A549 (cell line): ENCODE measurements at regions not wholly inside any gene's neighbourhood (a gene's known extent, or its start where the extent isn't known, plus 50 kb on each side); places are given as distances from the start of the nearest gene placed in this dataset.

ENCODE experiments used
- ATAC-seq, 2 experiments: fragments of 200-7000 bp in 1 of 2; fragments of >200 bp in 1 of 2; cut with Nextera tagmentation in 1 of 2; cut with Tn5 transposase in 1 of 2; 3 replicates each; pipeline versions ENCODE4 v1.8.0 to v1.9.1; 2018 to 2020; ENCODE audit warnings: mild to moderate bottlenecking in 1 of 2, moderate library complexity in 1 of 2
- CTCF ChIA-PET: fragments of 300-600 bp; sonication (Branson Sonifier 250); formaldehyde crosslinking; extraction: SDS; loops from one replicate; lab custom pipeline; 2021; ENCODE audit warnings: antibody characterized with exemption, inconsistent platforms; lab: Yijun Ruan, JAX
- POLR2A ChIA-PET: fragments of 350-600 bp; formaldehyde crosslinking; extraction: SDS; loops from one replicate; lab custom pipeline; 2021; ENCODE audit warnings: antibody characterized with exemption, inconsistent platforms; lab: Yijun Ruan, JAX
- DNase-seq, 2 experiments: peaks; one replicate each; pipeline versions ENCODE4 v3.0.0 to v3.0.0-alpha.2; 2011 to 2016; ENCODE audit warnings: low read depth in 1 of 2, low spot score in 1 of 2
- FAIRE-seq: peaks from 2 replicates; lab custom pipeline; 2011; peaks lifted over from hg19 to GRCh38; lab: Jason Lieb, UNC
- H3K27ac ChIP-seq, 2 experiments: fragments of >200 bp; sonication (Bioruptor Twin); formaldehyde crosslinking; 3 replicates each; pipeline ENCODE4 v1.5.1; 2016 to 2017
- H3K4me1 ChIP-seq: fragments of >200 bp; sonication (Bioruptor Twin); formaldehyde crosslinking; 3 replicates; pipeline ENCODE4 v1.6.1; 2016
- H3K4me2 ChIP-seq: fragments of >200 bp; sonication (Bioruptor Twin); formaldehyde crosslinking; 3 replicates; pipeline ENCODE4 v1.6.1; 2016
- H3K4me3 ChIP-seq: fragments of >200 bp; sonication (Bioruptor Twin); formaldehyde crosslinking; 3 replicates; pipeline ENCODE4 v1.5.1; 2016
- H3K9me3 ChIP-seq: fragments of >200 bp; sonication (Bioruptor Twin); formaldehyde crosslinking; 3 replicates; pipeline ENCODE4 v1.6.1; 2016
- BHLHE40 ChIP-seq: IDR thresholded peaks from 2 replicates; pipeline ENCODE4 v1.6.1; 2012; ENCODE audit warnings: low read depth, low read length, inconsistent platforms
- CBX2 ChIP-seq: fragments of 200-600 bp; sonication (generic); IDR thresholded peaks from 2 replicates; pipeline ENCODE4 v1.6.1; 2016; ENCODE audit warnings: low read depth, mild to moderate bottlenecking, borderline replicate concordance
- CBX8 ChIP-seq: fragments of 200-600 bp; sonication (generic); IDR thresholded peaks from 2 replicates; pipeline ENCODE4 v1.6.1; 2016
- CEBPB ChIP-seq, 2 experiments: fragments of >200 bp in 1 of 2; sonication (Bioruptor Twin) in 1 of 2; formaldehyde crosslinking in 1 of 2; IDR thresholded peaks; 2 replicates each; pipeline ENCODE4 v1.6.1; 2012 to 2016
- CHD2 ChIP-seq: fragments of 150-350 bp; IDR thresholded peaks from 2 replicates; pipeline ENCODE4 v1.6.1; 2014; ENCODE audit warnings: low read length; ENCODE audit not compliant: partially characterized antibody
- EHMT2 ChIP-seq: fragments of 200-600 bp; sonication (generic); IDR thresholded peaks from 2 replicates; pipeline ENCODE4 v1.6.1; 2016; ENCODE audit warnings: antibody characterized with exemption, low read depth, mild to moderate bottlenecking, moderate library complexity
- FOSL2 ChIP-seq, 2 experiments: fragments of 450-650 bp in 1 of 2; fragments of >200 bp in 1 of 2; sonication (Bioruptor Twin) in 1 of 2; formaldehyde crosslinking; IDR thresholded peaks; 2 replicates each; pipeline versions ENCODE4 v1.5.0 to v1.6.1; 2016 to 2020; ENCODE audit warnings: mild to moderate bottlenecking in 1 of 2, moderate library complexity in 1 of 2
- GATA3 ChIP-seq: IDR thresholded peaks from 2 replicates; pipeline ENCODE4 v1.6.1; 2012; ENCODE audit warnings: borderline replicate concordance
- HOXB13 ChIP-seq: fragments of 250-450 bp; sonication (Bioruptor Pico); IDR thresholded peaks from 2 replicates; pipeline ENCODE4 v1.5.0; 2020; ENCODE audit warnings: low read depth, mild to moderate bottlenecking, moderate library complexity
- HOXB5 ChIP-seq: fragments of 250-450 bp; sonication (Bioruptor Pico); IDR thresholded peaks from 2 replicates; pipeline ENCODE4 v1.5.0; 2020; ENCODE audit warnings: mild to moderate bottlenecking, moderate library complexity
- JUN ChIP-seq, 2 experiments: fragments of >200 bp; sonication (Bioruptor Twin); formaldehyde crosslinking; IDR thresholded peaks; 2 replicates in 1 of 2; 3 replicates in 1 of 2; pipeline ENCODE4 v1.6.1; 2016 to 2017
- KDM5A ChIP-seq: fragments of 200-600 bp; sonication (generic); IDR thresholded peaks from 2 replicates; pipeline ENCODE4 v1.6.1; 2016; ENCODE audit warnings: antibody characterized with exemption, mild to moderate bottlenecking
- MYC ChIP-seq: IDR thresholded peaks from 2 replicates; pipeline ENCODE4 v1.6.1; 2012; ENCODE audit warnings: mild to moderate bottlenecking, inconsistent platforms, low read length, improper control_type of control experiment, borderline replicate concordance
- NFE2L2 ChIP-seq: fragments of 150-350 bp; conservative IDR thresholded peaks from 2 replicates; pipeline ENCODE4 v1.6.1; 2014; ENCODE audit warnings: low read length
- POLR2A ChIP-seq: IDR thresholded peaks from 2 replicates; pipeline ENCODE4 v1.6.1; 2012; ENCODE audit warnings: mild to moderate bottlenecking, low read length
- REST ChIP-seq: fragments of 200-600 bp; sonication (generic); IDR thresholded peaks from 2 replicates; pipeline ENCODE4 v1.6.1; 2016; ENCODE audit warnings: antibody characterized with exemption, mild to moderate bottlenecking, moderate library complexity
- RFX5 ChIP-seq: fragments of 450-650 bp; IDR thresholded peaks from 2 replicates; pipeline ENCODE4 v1.7.1; 2014; ENCODE audit warnings: antibody characterized with exemption, mild to moderate bottlenecking, moderate library complexity
- RNF2 ChIP-seq: fragments of 200-600 bp; sonication (generic); IDR thresholded peaks from 2 replicates; pipeline ENCODE4 v1.6.1; 2016; ENCODE audit warnings: low read depth, mild to moderate bottlenecking, antibody characterized with exemption, moderate library complexity, borderline replicate concordance
- TFCP2L1 ChIP-seq: fragments of 250-450 bp; sonication (Bioruptor Pico); IDR thresholded peaks from 2 replicates; pipeline ENCODE4 v1.5.0; 2021; ENCODE audit warnings: mild to moderate bottlenecking
- TP53 ChIP-seq: fragments of 250-450 bp; sonication (Bioruptor Pico); IDR thresholded peaks from 2 replicates; pipeline ENCODE4 v1.5.0; 2021; ENCODE audit warnings: mild to moderate bottlenecking, moderate library complexity
- ZFP36 ChIP-seq: fragments of 450-650 bp; IDR thresholded peaks from 2 replicates; pipeline ENCODE4 v1.6.1; 2014; ENCODE audit warnings: borderline replicate concordance; ENCODE audit not compliant: partially characterized antibody
- WGBS: methylation state at CpG from one replicate; pipeline ENCODE4 v1.1.6; 2017; ENCODE audit errors: missing lambda C conversion rate; 5-methylcytosine and 5-hydroxymethylcytosine counted together
- TF ChIP-seq, protein P1 (sequence below): fragments of 450-650 bp; IDR thresholded peaks from 2 replicates; pipeline ENCODE4 v1.6.1; 2014; ENCODE audit warnings: antibody characterized with exemption
- TF ChIP-seq, protein P2 (sequence below): fragments of 250-450 bp; sonication (Bioruptor Pico); IDR thresholded peaks from 2 replicates; pipeline ENCODE4 v1.5.0; 2020; ENCODE audit warnings: low read depth, mild to moderate bottlenecking, moderate library complexity

DNA sequence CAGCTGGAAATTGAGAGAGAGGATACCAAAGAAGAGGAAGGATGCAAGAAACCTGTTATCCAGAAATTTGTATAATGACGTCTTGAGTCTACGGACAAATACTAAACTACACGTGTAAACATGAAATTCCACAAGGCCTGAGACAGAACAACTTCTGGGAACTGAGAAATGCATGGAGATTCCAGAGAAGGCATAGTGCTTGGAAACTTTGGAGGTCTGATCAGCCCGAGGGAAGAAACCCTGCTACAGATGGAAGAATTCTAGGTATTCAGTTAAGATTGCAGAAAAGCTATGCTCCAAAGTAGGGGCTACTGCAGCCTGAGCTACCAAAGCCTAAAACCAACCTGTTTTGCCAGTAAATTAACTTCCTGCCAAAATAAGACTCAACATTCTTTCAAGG is 120.4 kb downstream of the PDCL3 start:
- Histone ChIP-seq H3K27ac (no peak overlapping the region), H3K9me3 (peaks cover 14% of the 10 kb centered on the region), H3K4me3 (no peak overlapping the region), H3K4me1 (no peaks in the 10 kb centered on the region), H3K4me2 (no peak overlapping the region)
- TF ChIP-seq, protein P1, sequence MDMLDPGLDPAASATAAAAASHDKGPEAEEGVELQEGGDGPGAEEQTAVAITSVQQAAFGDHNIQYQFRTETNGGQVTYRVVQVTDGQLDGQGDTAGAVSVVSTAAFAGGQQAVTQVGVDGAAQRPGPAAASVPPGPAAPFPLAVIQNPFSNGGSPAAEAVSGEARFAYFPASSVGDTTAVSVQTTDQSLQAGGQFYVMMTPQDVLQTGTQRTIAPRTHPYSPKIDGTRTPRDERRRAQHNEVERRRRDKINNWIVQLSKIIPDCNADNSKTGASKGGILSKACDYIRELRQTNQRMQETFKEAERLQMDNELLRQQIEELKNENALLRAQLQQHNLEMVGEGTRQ = no peak
- TF ChIP-seq NFE2L2 (no peak), GATA3 (no peak), HOXB5 (CRISPR knock-in tag) (no peak), RNF2 (no peak), JUN (IDR thresholded peaks at IDR 0.05) (no peak), RFX5 (no peak), CEBPB (IDR thresholded peaks at IDR 0.05) (no peak), POLR2A (no peak), HOXB13 (CRISPR knock-in tag) (no peak), ZFP36 (no peak), BHLHE40 (no peak), EHMT2 (no peak), CHD2 (no peak), TP53 (CRISPR knock-in tag) (no peak), TFCP2L1 (no peak), CBX2 (no peak)
- TF ChIP-seq, protein P2, sequence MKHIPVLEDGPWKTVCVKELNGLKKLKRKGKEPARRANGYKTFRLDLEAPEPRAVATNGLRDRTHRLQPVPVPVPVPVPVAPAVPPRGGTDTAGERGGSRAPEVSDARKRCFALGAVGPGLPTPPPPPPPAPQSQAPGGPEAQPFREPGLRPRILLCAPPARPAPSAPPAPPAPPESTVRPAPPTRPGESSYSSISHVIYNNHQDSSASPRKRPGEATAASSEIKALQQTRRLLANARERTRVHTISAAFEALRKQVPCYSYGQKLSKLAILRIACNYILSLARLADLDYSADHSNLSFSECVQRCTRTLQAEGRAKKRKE (CRISPR knock-in tag) = no peak
- FAIRE-seq = no peak
- ChIA-PET POLR2A (no interaction called here), CTCF (no interaction called here)
- ATAC-seq = no peak
- 58% methylated on average over 4 of the region's 4 CpGs for WGBS
- no peak for DNase-seq

DNA sequence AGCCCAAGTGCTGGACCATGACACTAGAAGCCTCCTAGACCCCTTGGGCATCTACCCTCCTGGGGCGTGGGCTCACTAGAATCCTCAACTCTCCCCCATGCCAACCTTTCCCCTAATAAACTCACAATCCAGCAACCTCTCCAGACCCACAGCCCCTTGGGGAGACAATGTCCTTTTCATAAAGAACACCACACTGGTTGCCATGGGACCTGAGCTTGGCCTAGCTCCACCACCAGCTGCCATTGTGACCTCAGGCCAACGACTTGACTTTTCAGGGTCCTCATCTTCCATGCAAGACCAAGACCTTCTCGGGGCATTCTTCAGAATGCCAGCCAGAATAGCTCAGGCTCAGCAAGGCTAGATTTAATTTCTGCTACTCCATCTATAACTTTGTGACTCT is 128.1 kb upstream of the NPAS2 start:
- H3K9me3 ChIP-seq = peaks cover 18% of the 10 kb centered on the region
- FAIRE-seq (no peak), ATAC-seq (no peak), DNase-seq (no peak)
- POLR2A ChIA-PET = no interaction called here
- no peak overlapping the region for H3K4me2 ChIP-seq
- CTCF ChIA-PET = interaction anchor here (1.3 kb wide), 1 partner anchor 82 kb away, joined by 3 read pairs; no protein-coding TSS in a partner anchor
- H3K4me1 ChIP-seq = no peaks in the 10 kb centered on the region
- no peak overlapping the region for H3K4me3 ChIP-seq
- 23% methylated on average over 3 of the region's 3 CpGs for WGBS
- TF ChIP-seq CBX2 (no peak), KDM5A (no peak), MYC (no peak), HOXB5 (CRISPR knock-in tag) (no peak), CBX8 (no peak), TFCP2L1 (no peak), FOSL2 (IDR thresholded peaks at IDR 0.05) (no peak), FOSL2 (CRISPR knock-in tag; IDR thresholded peaks at IDR 0.05) (no peak), REST (no peak)
- no peak overlapping the region for H3K27ac ChIP-seq
